Activated T-helper 2 cell treated with anti-CD3 and anti-CD28 coated beads, Interferon-gamma antibody, Interleukin-2, Interleukin-4, amounts not matched to agents 10 μg/mL and 5 μg/mL and 100 μg/mL, durations not matched to agents 14 hours and 24 hours and 36 hours (primary cell): ENCODE measurements at regions not wholly inside any gene's neighbourhood (a gene's known extent, or its start where the extent isn't known, plus 50 kb on each side); places are given as distances from the start of the nearest gene placed in this dataset.

Experiments used
- DNase-seq: peaks from one replicate; pipeline ENCODE4 v3.0.0; 2021; ENCODE audit warnings: low spot score
- H3K27ac Mint-ChIP-seq: one replicate; pipeline ENCODE4 v1.8.0; 2021; ENCODE audit warnings: mixed read lengths
- H3K27me3 Mint-ChIP-seq: one replicate; pipeline ENCODE4 v1.8.0; 2021; ENCODE audit warnings: low read depth, mixed read lengths
- H3K36me3 Mint-ChIP-seq: one replicate; pipeline ENCODE4 v1.8.0; 2021; ENCODE audit warnings: low read depth, mixed read lengths
- H3K4me1 Mint-ChIP-seq: one replicate; pipeline ENCODE4 v1.8.0; 2021; ENCODE audit warnings: low read depth, mixed read lengths
- H3K4me3 Mint-ChIP-seq: one replicate; pipeline ENCODE4 v1.8.0; 2021; ENCODE audit warnings: low read depth, mild to moderate bottlenecking, moderate library complexity, mixed read lengths
- H3K9me3 Mint-ChIP-seq: one replicate; pipeline ENCODE4 v1.8.0; 2021; ENCODE audit warnings: mixed read lengths
- intact Hi-C: fragments of 100-400 bp; cut with micrococcal nuclease; formaldehyde crosslinking; loops from one replicate; pipeline ENCODE4 v1.15.1; 2023

- Mint-ChIP-seq H3K4me1 (peaks cover 7% of the 10 kb centered on the region), H3K36me3 (no peaks in the 10 kb centered on the region), H3K4me3 (no peak overlapping the region), H3K27ac (no peak overlapping the region), H3K27me3 (peaks cover 41% of the 10 kb centered on the region), H3K9me3 (no peaks in the 10 kb centered on the region)
- intact Hi-C loops, result no loop called here
- no peak for DNase-seq
Observed at GRCh38 chr4:121277194-121278105, 103.4 kb downstream of the QRFPR start.

- Mint-ChIP-seq H3K27me3 (peaks cover 25% of the 10 kb centered on the region), H3K36me3 (no peaks in the 10 kb centered on the region), H3K27ac (no peak overlapping the region), H3K4me1 (peaks cover 15% of the 10 kb centered on the region), H3K9me3 (no peaks in the 10 kb centered on the region), H3K4me3 (no peak overlapping the region)
- intact Hi-C loops, result no loop called here
- no peak for DNase-seq
Observed at GRCh38 chr4:121273191-121273590, 107.6 kb downstream of the QRFPR start.

DNA sequence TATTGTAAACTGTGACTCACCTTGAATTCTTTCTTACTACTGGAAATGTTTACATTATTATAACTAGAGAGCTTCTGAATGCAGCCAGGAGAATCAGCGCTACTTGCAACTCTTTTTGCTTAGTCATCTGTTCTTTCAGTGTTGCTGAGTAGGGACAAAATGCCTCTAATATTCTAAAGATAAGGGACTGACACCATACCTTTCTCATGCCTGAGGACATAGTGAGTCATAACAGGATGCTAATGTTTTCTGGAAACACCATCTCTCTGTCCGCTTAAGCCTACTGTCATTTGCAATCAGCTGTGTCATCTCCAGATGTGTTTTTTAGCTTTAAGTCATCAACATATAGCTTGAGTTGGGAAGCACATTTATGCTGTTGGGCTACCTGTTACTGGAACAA is 108.3 kb downstream of the QRFPR start:
- Mint-ChIP-seq H3K4me1 (peaks cover 17% of the 10 kb centered on the region), H3K4me3 (no peak overlapping the region), H3K27me3 (peaks cover 23% of the 10 kb centered on the region), H3K36me3 (no peaks in the 10 kb centered on the region), H3K9me3 (no peaks in the 10 kb centered on the region), H3K27ac (no peak overlapping the region)
- DNase-seq, result no peak
- intact Hi-C loops, result no loop called here

DNA sequence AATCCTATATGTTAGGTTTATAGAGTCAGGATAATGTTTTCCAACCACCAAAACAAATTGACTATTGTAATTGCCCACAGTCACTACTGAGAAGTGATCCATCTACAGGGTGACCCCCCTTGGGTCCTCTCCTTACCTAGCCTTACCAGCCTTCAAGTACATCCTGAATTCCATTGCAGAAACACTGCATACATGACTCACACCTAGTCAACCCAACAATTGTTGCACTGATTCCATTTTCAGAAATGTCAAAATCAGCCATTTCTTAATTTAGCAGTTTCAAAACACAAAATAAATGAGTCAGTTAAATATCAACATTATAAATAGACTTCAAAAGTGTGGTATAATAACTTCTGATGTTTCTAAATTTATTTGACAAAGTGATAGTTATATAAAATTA is 106.3 kb upstream of the TNIP3 start:
- no peak overlapping the region for H3K27ac Mint-ChIP-seq
- intact Hi-C loops, result no loop called here
- no peak overlapping the region for H3K4me3 Mint-ChIP-seq
- H3K4me1 Mint-ChIP-seq, result peaks cover 35% of the 10 kb centered on the region
- H3K27me3 Mint-ChIP-seq, result peaks cover 9% of the 10 kb centered on the region
- H3K36me3 Mint-ChIP-seq, result no peaks in the 10 kb centered on the region
- no peak for DNase-seq
- H3K9me3 Mint-ChIP-seq, result no peaks in the 10 kb centered on the region

DNA sequence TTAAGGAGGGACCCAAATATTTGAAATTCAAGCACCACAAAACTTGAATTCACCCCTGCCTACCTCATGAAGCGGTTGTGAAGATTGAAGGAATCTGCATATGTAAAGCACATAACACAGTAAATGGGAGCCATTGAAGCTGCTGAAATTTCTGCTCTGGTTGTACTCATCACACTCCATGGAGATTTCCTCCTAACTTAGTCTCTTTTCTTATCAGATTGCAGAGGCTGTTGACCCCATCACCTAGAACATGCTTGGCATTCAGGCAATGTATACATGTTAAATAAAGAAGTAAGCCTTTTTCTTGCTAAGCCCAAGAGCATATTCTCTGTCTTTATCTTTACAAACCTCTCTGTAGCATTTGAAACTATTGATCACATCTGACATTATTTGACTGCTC is 104.9 kb upstream of the TNIP3 start:
- Mint-ChIP-seq H3K27ac (no peak overlapping the region), H3K9me3 (no peaks in the 10 kb centered on the region), H3K36me3 (no peaks in the 10 kb centered on the region), H3K27me3 (peaks cover 2% of the 10 kb centered on the region), H3K4me3 (no peak overlapping the region), H3K4me1 (peaks cover 35% of the 10 kb centered on the region)
- DNase-seq, result no peak
- intact Hi-C loops, result no loop called here

DNA sequence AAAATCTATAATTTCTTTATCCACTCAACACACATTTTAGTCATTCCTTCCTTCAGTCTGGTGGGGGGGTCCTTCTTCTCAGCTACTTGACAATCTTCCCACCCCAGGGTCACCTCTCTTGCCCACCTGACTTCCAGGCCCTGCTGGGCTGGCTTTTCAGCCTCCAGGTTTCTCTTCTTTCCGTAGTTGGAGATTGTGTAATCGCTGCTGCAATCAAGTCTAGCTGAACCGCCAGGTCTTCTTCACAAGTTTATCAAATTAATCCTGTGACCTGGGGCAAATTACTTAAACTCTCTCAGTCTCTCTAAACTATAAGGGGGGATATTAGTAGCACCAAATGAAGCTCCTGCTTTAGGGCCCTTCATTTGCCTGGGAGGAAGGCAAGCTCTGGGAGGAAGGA is 102.9 kb upstream of the TNIP3 start:
- H3K27ac Mint-ChIP-seq, result no peak overlapping the region
- no peaks in the 10 kb centered on the region for H3K36me3 Mint-ChIP-seq
- H3K4me1 Mint-ChIP-seq, result peaks cover 26% of the 10 kb centered on the region
- H3K27me3 Mint-ChIP-seq, result peaks cover 2% of the 10 kb centered on the region
- peaks cover 4% of the 10 kb centered on the region for H3K9me3 Mint-ChIP-seq
- no peak overlapping the region for H3K4me3 Mint-ChIP-seq
- intact Hi-C loops, result no loop called here
- DNase-seq, result no peak

DNA sequence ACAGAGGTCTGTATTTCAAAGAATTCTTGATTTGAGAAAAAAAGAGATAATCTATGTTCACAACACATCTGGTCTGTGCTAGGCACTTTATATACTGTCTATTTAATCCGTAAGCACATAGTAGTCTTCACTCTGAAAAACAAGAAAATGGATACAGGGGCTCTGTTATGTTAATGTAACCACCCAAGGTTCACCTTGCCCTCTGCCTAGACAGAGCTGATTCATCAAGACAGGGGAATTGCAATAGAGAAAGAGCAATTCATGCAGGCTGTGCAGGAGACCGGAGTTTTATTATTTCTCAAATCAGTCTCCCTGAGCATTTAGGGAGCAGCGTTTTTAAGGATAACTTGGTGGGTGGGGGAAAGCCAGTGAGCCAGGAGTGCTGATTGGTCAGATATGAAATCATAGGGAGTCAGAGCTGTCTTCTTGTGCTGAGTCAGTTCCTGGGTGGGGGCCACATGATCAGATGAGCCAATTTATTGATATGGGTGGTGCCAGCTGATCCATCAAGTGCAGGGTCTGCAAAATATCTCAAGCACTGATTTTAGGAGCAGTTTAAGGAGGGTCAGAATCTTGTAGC is 92.9 kb upstream of the TNIP3 start:
- Mint-ChIP-seq H3K4me3 (no peak overlapping the region), H3K36me3 (peaks cover 15% of the 10 kb centered on the region), H3K4me1 (peaks cover 50% of the 10 kb centered on the region), H3K27me3 (no peaks in the 10 kb centered on the region), H3K27ac (peak overlapping the region; percentile 92), H3K9me3 (peaks cover 15% of the 10 kb centered on the region)
- intact Hi-C loops, result loop anchor here (1.0 to 2.0 kb wide), 10 partner anchors 14 to 439 kb away; partner anchors contain the start of gene ANXA5
- no peak for DNase-seq

DNA sequence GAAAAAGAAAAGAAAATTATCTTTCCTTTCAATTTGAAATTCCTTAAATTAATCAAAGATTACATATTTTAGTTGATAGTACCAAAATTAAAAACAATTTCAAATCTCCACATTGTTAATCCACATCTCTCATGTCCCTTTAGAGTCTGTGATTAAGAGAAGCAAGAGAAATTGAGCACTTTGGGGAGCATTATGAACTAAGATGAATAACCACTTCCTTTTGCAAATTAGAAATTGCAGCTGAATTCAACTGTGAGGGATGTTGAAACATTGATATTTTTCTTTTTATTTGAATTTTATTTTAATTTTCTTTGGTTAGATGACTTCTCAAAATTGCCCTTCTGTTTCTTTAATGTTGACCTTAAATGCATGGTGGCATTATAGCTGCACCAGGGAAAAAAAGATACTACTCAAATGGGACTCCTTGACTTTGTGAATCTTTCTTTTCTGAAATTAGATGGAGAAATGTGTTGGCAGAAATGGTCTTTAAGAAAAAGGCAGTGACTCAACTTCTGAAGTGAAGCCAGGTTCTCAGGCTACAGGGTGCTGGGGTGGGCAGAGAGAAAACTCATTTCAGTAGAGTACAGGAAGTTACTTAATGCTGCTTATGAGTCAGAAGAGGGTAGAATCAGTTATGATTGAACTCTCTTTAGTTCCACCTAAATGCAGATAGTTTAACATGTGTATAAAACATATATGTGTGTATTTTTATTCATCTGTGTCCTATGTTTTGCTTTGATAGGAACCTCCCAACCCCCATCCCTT is 92.0 kb upstream of the TNIP3 start:
- peaks cover 15% of the 10 kb centered on the region for H3K36me3 Mint-ChIP-seq
- intact Hi-C loops, result loop anchor here (1.0 to 2.0 kb wide), 10 partner anchors 13 to 440 kb away; partner anchors contain the start of gene ANXA5
- H3K27me3 Mint-ChIP-seq, result no peaks in the 10 kb centered on the region
- H3K4me3 Mint-ChIP-seq, result no peak overlapping the region
- DNase-seq, result peak; percentile 46
- peaks cover 15% of the 10 kb centered on the region for H3K9me3 Mint-ChIP-seq
- peaks cover 52% of the 10 kb centered on the region for H3K4me1 Mint-ChIP-seq
- peak overlapping the region; percentile 92 for H3K27ac Mint-ChIP-seq

DNA sequence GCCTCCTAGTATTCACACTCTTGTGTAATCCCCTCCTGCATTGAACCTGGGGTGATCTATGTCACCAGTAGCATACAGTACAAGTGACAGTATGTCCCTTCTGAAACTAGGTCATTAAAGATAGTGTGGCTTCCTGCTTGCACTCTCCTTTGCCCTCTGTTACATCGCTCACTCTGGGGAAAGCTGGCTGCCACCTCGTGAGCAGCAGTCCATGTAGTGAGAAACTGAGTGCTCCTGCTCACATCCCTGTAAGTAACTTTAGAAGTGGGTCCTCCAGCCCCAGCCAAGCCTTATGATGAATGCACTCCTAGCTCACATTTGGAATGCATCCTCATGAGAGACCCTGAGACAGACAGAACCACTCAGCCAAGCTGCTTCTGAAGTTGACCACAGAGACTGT is 89.8 kb upstream of the TNIP3 start:
- peaks cover 60% of the 10 kb centered on the region for H3K4me1 Mint-ChIP-seq
- H3K27ac Mint-ChIP-seq, result no peak overlapping the region
- peaks cover 15% of the 10 kb centered on the region for H3K9me3 Mint-ChIP-seq
- no peaks in the 10 kb centered on the region for H3K27me3 Mint-ChIP-seq
- intact Hi-C loops, result loop anchor here (5.0 kb wide), 1 partner anchor 1203 kb away; the partner anchor contains the start of gene IL2
- peaks cover 15% of the 10 kb centered on the region for H3K36me3 Mint-ChIP-seq
- no peak overlapping the region for H3K4me3 Mint-ChIP-seq
- DNase-seq, result no peak

- Mint-ChIP-seq H3K36me3 (peaks cover 9% of the 10 kb centered on the region), H3K4me3 (no peak overlapping the region), H3K27ac (no peak overlapping the region), H3K27me3 (peaks cover 1% of the 10 kb centered on the region), H3K4me1 (peaks cover 55% of the 10 kb centered on the region), H3K9me3 (peaks cover 9% of the 10 kb centered on the region)
- intact Hi-C loops, result loop anchor here (1.0 to 5.0 kb wide), 3 partner anchors 9 to 1205 kb away; partner anchors contain the start of gene IL2
- DNase-seq, result peak; percentile 28
Observed at GRCh38 chr4:121252224-121252806, 88.2 kb upstream of the TNIP3 start.

DNA sequence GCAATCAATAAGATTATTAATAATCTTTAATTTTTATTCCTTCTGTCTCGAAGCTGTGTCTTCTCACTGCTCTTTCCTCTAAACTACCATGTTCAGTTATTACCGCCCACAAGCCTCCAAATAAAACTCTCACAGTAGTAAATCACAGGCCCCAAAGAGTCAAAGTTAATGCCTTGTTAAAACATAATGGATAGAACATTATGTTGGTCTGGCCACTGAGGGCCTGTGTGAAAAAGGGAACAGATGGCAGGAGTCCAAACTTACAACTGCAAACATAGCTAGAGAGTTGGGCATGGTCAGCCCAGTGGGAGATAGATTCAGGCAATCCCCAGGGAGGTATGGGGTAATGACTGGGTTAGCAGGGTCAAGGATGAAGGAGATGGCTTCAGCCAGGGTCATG is 84.6 kb upstream of the TNIP3 start:
- H3K4me1 Mint-ChIP-seq, result peaks cover 44% of the 10 kb centered on the region
- H3K36me3 Mint-ChIP-seq, result peaks cover 6% of the 10 kb centered on the region
- no peak overlapping the region for H3K4me3 Mint-ChIP-seq
- H3K27ac Mint-ChIP-seq, result no peak overlapping the region
- no peak for DNase-seq
- H3K9me3 Mint-ChIP-seq, result peaks cover 3% of the 10 kb centered on the region
- peaks cover 1% of the 10 kb centered on the region for H3K27me3 Mint-ChIP-seq
- intact Hi-C loops, result no loop called here

GRCh38 chr4:121246698-121247097 is 82.6 kb upstream of the TNIP3 start:
- no peak for DNase-seq
- intact Hi-C loops, result no loop called here
- Mint-ChIP-seq H3K4me3 (no peak overlapping the region), H3K9me3 (no peaks in the 10 kb centered on the region), H3K27me3 (peaks cover 1% of the 10 kb centered on the region), H3K27ac (no peak overlapping the region), H3K36me3 (no peaks in the 10 kb centered on the region), H3K4me1 (peaks cover 43% of the 10 kb centered on the region)
